HG02763 (cell line): ENCODE measurements at regions not wholly inside any gene's neighbourhood (a gene's known extent, or its start where the extent isn't known, plus 50 kb on each side); places are given as distances from the start of the nearest gene placed in this dataset.
"Not testable (repeated sequence)": the region's sequence is repeated elsewhere in the genome, so short reads cannot be mapped to it uniquely, and the experiment has no call there.

ENCODE experiments used
- ATAC-seq: cut with Tn5 transposase; IDR thresholded peaks from one replicate; pipeline ENCODE4 v1.9.1; 2021; ENCODE audit warnings: mild to moderate bottlenecking, moderate library complexity; ENCODE audit not compliant: unreplicated experiment

DNA sequence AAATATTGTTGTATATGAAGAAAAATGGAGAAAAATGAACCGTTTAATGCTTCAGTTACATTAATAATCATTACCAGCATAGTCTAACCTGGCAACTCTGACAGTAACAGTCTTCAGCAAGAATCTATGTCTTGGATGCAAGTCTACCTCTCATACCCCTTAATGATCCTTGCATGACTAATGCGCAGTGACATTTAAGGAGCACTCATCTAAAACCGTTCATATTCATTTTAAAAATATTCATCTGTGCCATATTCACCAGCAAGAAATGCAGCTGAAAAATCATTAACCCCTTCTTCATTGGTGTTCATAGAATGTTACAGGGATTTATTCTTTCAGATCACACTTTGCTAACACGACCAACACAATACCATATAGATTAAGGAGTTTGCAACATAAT, 227.2 kb upstream of the ASCC3 start:
- ATAC-seq: no peak

DNA sequence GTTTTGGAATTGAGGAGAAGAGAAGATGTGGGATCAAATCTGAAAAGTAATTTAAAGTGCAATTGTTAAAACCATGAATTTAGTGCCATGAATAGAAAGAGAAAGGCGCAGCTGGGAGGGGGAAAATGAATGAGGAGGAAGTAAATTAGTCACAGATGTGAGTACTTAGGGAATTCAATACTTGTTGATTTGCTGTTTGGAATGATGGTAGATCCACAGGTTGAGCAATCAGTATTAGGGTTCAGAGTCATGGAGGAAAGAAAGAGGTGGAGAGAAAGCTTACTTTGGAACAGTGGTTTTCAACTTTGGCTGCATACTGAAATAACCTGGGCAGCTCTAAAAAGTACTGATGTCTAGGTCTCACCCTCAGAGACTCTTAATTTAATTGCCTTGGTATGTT, 229.7 kb upstream of the ASCC3 start:
- ATAC-seq: no peak

- no peak for ATAC-seq
Measured at GRCh38 chr6:101113468-101114260, 232.5 kb upstream of the ASCC3 start.

DNA sequence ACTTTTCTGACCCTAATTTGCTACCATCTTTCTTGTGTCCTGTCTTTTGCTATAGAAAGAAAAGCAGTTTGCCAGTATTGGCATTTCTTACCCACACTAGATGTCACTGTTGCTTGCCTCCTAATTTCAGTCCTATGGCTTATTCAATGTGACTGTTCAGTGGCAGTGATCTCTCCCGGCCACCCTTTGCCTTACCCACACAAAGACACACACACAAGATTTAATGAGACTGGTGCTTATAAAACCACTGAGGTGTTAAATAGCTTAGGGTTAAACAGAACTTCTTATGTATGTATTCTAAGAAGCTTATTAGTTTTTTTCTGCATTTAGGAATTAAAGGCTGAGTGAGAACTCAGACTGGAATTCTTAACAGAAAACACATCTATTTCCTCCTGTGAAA, 233.6 kb upstream of the ASCC3 start:
- ATAC-seq: no peak

DNA sequence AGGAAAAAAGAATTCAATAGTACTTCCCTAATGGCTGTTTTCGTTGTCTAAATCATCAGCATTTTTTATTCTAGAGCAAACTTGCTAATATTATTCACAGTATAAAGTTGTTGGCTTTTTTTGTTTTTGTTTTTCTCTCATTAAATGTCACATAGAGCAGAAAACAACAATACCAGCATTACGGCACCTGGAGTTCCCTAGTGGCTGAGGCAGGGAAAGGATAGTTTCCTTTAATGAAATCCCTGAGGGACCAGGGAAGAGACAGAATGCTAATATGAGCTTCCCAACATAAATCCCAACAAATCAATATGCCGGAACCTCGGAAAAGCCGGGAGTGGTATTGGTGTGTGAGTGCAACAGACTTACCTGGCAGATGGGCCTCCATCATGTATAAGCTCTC, 235.2 kb upstream of the ASCC3 start:
- no peak for ATAC-seq

GRCh38 chr6:101117393-101118135, 236.4 kb upstream of the ASCC3 start:
- no peak for ATAC-seq

GRCh38 chr6:101118136-101118396, 236.9 kb upstream of the ASCC3 start:
- ATAC-seq: no peak

- ATAC-seq: no peak
Measured at GRCh38 chr6:101120747-101121146, 239.6 kb upstream of the ASCC3 start.

- ATAC-seq: peak; percentile 41
Measured at GRCh38 chr6:101125380-101125971, 244.3 kb upstream of the ASCC3 start.

GRCh38 chr6:101126501-101126900, 245.4 kb upstream of the ASCC3 start:
- no peak for ATAC-seq

DNA sequence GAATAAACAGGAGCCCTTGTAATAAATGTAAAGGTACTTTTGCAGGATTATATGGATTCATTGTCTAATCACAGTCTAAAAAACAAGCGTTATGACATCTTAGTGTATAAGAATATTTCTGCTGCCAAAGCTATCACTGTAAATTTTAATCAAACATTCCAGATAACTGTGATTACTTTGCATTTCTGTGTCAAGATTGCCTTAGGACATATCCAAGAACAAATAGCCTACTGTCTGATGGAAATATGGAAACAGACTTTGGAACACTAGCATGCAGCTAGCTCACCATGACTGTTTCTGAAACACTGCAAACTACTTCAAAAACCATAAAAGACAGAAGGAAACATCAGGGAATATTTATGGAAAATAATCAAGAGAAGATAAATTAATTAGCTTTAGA, 248.7 kb upstream of the ASCC3 start:
- no peak for ATAC-seq

DNA sequence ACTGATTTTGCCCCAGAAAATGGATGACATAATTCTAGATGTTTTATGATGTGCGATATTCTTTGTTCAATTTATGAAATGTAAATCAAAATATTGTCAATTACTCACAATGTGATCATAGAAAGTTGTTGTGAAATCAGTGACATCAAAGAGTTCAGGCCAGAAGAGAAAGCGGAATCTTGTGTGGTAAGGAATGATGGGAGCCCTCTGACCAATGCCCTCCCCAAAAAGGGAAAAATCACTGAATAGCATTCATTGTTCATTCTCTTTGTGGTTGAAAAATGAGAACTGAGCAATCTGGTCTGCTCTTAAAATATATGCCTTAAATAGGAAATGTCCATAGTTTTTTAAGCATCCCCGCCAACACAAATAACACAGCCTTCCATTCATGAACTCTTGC, 247.1 kb upstream of the GRIK2 start:
- no peak for ATAC-seq

DNA sequence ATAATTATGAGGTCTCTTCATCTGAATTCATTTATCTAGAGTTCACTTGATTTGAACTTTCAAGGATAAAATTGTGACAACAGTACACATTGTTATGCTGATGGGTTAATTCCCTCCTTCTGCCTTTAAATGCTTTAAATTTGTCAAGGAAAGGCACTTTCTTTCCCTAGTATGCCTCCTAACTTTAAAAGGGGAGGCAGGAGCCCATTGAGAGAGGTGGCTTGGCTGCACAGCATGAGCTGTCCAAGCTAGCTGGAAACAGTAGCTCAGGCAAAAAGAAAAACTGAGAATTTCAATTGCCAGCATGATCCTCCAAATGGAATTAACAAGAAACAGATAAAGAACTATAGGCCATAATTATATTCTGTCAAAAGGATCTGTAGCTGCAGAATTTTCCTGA, 243.3 kb upstream of the GRIK2 start:
- ATAC-seq: no peak

DNA sequence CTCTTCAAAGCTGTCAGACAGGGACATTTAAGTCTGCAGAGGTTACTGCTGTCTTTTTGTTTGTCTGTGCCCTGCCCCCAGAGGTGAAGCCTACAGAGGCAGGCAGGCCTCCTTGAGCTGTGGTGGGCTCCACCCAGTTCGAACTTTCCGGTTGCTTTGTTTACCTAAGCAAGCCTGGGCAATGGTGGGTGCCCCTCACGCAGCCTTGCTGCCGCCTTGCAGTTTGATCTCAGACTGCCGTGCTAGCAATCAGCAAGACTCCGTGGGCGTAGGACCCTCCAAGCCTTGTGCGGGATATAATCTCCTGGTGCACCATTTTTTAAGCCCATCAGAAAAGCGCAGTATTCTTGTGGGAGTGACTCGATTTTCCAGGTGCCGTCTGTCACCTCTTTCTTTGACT, 235.9 kb upstream of the GRIK2 start:
- ATAC-seq: not testable (repeated sequence)

- no peak for ATAC-seq
Measured at GRCh38 chr6:101163611-101164010, 229.9 kb upstream of the GRIK2 start.

DNA sequence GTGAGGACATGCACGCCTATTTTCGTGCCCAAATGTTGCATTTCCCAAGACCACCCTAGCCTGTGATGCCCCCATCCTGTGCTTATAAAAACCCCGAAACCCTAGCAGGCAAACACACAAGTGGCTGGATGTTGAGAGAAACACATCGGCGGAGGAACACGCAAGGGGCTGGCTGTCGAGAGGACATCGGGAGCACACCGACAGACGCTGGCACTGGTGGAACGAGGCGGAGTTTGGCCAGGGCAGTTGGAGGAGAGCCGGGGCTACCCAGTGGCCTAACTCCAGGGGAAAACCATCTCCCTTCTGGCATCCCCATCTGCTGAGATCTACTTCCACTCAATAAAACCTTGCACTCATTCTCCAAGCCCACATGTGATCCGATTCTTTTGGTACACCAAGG, 225.9 kb upstream of the GRIK2 start:
- ATAC-seq: no peak

- ATAC-seq: not testable (repeated sequence)
Measured at GRCh38 chr6:101171049-101171448, 222.5 kb upstream of the GRIK2 start.

GRCh38 chr6:101178748-101179147, 214.8 kb upstream of the GRIK2 start:
- no peak for ATAC-seq

DNA sequence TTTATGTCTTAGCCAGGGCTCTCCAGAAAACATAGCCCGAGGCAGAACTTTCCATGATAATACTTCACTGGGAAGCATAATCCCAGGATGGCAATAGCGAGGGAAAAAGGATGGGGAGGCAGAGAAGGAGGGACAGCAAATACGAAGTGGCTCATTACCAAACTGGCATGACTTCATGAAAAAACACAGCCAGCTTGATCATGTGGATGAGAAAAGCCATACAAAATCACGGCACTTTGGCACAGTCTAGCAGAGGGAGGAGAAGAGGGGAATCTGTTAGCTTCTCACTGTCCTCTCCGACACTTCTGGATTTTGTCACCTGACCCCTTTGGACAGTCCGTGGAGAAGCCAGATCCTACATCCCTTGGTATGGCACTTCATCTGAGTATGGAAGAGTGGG, 212.5 kb upstream of the GRIK2 start:
- ATAC-seq: no peak

GRCh38 chr6:101188285-101188798, 205.2 kb upstream of the GRIK2 start:
- not testable (repeated sequence) for ATAC-seq

GRCh38 chr6:101195588-101195987, 197.9 kb upstream of the GRIK2 start:
- no peak for ATAC-seq

DNA sequence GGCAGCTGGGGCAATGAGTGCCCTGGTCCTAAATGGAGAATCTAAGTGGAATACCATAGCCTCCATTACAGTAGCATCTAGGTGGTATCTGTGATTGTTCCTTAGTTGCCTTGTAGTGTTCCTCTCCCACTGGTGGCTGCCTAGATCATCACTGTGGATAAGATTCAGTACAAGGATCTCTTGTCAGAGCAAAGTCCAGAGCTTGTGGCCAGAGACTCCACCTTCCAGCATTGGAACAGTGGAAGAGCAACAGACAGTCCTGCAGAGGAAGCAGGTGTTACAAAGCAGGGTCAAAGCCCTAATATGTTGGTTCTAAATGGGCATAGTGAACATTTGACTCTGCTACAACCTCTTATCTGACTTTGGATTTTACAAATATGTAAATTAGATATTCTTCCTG, 194.1 kb upstream of the GRIK2 start:
- ATAC-seq: no peak
